ENCODE measurements at regions not wholly inside any gene's neighbourhood (a gene's known extent, or its start where the extent isn't known, plus 50 kb on each side); places are given as distances from the start of the nearest gene placed in this dataset.

GRCh38 chr4:19684084-19684483, 567.6 kb upstream of the SLIT2 start:
- TF ChIP-seq CTCF (IDR thresholded peaks at IDR 0.05 in 8 of 11, conservative IDR thresholded peaks at IDR 0.05 in 3 of 11) (no peak), POLR2A (IDR thresholded peaks at IDR 0.05) (no peak), POLR2AphosphoS5 (IDR thresholded peaks at IDR 0.05) (no peak)
